ENCODE measurements at regions not wholly inside any gene's neighbourhood (a gene's known extent, or its start where the extent isn't known, plus 50 kb on each side); places are given as distances from the start of the nearest gene placed in this dataset.

GRCh38 chr7:17446340-17446739, 147.9 kb downstream of the AHR start:
- TF ChIP-seq CTCF (IDR thresholded peaks at IDR 0.05) = no peak
- Histone ChIP-seq H3K4me1 (ENCODE audit: control insufficient read depth in 1 of 2, insufficient read depth in 1 of 2, low read depth in 1 of 2, low read length in 1 of 2) (no peaks in the 10 kb centered on the region), H3K27ac (no peak overlapping the region), H3K9me3 (no peaks in the 10 kb centered on the region), H3K36me3 (no peaks in the 10 kb centered on the region), H3K4me3 (ENCODE audit: low read depth in 1 of 2, low read length in 1 of 2) (no peak overlapping the region), H3K27me3 (no peaks in the 10 kb centered on the region)

GRCh38 chr7:17447728-17448478, 149.5 kb downstream of the AHR start:
- H3K4me1 ChIP-seq (ENCODE audit: control insufficient read depth in 1 of 2, insufficient read depth in 1 of 2, low read depth in 1 of 2, low read length in 1 of 2) = no peaks in the 10 kb centered on the region
- no peaks in the 10 kb centered on the region for H3K36me3 ChIP-seq
- no peaks in the 10 kb centered on the region for H3K9me3 ChIP-seq
- H3K27ac ChIP-seq = no peak overlapping the region
- no peak overlapping the region for H3K4me3 ChIP-seq (ENCODE audit: low read depth in 1 of 2, low read length in 1 of 2)
- no peak for TF ChIP-seq CTCF (IDR thresholded peaks at IDR 0.05)
- H3K27me3 ChIP-seq = no peaks in the 10 kb centered on the region

GRCh38 chr7:17448479-17449423, 150.3 kb downstream of the AHR start:
- Histone ChIP-seq H3K9me3 (no peaks in the 10 kb centered on the region), H3K4me3 (ENCODE audit: low read depth in 1 of 2, low read length in 1 of 2) (no peak overlapping the region), H3K27me3 (no peaks in the 10 kb centered on the region), H3K27ac (no peak overlapping the region), H3K4me1 (ENCODE audit: control insufficient read depth in 1 of 2, insufficient read depth in 1 of 2, low read depth in 1 of 2, low read length in 1 of 2) (no peaks in the 10 kb centered on the region), H3K36me3 (no peaks in the 10 kb centered on the region)
- TF ChIP-seq CTCF (IDR thresholded peaks at IDR 0.05) = no peak

GRCh38 chr7:17456541-17456940, 158.1 kb downstream of the AHR start:
- Histone ChIP-seq H3K4me3 (ENCODE audit: low read depth in 1 of 2, low read length in 1 of 2) (no peak overlapping the region), H3K36me3 (no peaks in the 10 kb centered on the region), H3K27me3 (no peaks in the 10 kb centered on the region), H3K9me3 (no peaks in the 10 kb centered on the region), H3K27ac (no peak overlapping the region), H3K4me1 (ENCODE audit: control insufficient read depth in 1 of 2, insufficient read depth in 1 of 2, low read depth in 1 of 2, low read length in 1 of 2) (no peaks in the 10 kb centered on the region)
- TF ChIP-seq CTCF (IDR thresholded peaks at IDR 0.05) = no peak

- H3K9me3 ChIP-seq = no peaks in the 10 kb centered on the region
- TF ChIP-seq CTCF (IDR thresholded peaks at IDR 0.05) = no peak
- no peaks in the 10 kb centered on the region for H3K36me3 ChIP-seq
- no peak overlapping the region for H3K27ac ChIP-seq
- H3K27me3 ChIP-seq = no peaks in the 10 kb centered on the region
- H3K4me1 ChIP-seq (ENCODE audit: control insufficient read depth in 1 of 2, insufficient read depth in 1 of 2, low read depth in 1 of 2, low read length in 1 of 2) = no peaks in the 10 kb centered on the region
- no peak overlapping the region for H3K4me3 ChIP-seq (ENCODE audit: low read depth in 1 of 2, low read length in 1 of 2)
Measured at GRCh38 chr7:17460001-17460400, 161.5 kb downstream of the AHR start.
